ENCODE measurements at regions not wholly inside any gene's neighbourhood (a gene's known extent, or its start where the extent isn't known, plus 50 kb on each side); places are given as distances from the start of the nearest gene placed in this dataset.
A peak's percentile ranks its signal among the peaks of the same experiment; 100 is the strongest.

DNA sequence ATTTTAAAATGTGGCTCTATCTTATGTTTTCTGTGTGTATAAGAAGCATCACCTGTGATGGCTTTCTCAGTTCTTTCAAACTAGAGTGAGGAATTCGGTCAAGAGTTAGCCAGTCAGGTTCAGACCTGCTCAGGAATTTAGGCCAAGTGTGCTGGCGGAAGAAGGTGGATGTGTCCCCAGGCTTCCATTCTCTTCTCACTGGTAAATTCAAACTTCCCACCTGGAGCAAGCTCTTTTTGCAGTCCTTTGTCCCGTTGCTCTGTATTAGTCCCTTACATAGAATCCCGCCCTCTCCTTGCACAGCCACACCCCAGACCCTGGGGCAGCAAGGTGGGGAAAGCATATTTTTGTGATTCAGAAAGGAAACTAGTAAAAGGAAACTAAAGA is 124.7 kb upstream of the PWP1 start:
- TF ChIP-seq, protein P1, sequence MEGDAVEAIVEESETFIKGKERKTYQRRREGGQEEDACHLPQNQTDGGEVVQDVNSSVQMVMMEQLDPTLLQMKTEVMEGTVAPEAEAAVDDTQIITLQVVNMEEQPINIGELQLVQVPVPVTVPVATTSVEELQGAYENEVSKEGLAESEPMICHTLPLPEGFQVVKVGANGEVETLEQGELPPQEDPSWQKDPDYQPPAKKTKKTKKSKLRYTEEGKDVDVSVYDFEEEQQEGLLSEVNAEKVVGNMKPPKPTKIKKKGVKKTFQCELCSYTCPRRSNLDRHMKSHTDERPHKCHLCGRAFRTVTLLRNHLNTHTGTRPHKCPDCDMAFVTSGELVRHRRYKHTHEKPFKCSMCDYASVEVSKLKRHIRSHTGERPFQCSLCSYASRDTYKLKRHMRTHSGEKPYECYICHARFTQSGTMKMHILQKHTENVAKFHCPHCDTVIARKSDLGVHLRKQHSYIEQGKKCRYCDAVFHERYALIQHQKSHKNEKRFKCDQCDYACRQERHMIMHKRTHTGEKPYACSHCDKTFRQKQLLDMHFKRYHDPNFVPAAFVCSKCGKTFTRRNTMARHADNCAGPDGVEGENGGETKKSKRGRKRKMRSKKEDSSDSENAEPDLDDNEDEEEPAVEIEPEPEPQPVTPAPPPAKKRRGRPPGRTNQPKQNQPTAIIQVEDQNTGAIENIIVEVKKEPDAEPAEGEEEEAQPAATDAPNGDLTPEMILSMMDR (IDR thresholded peaks at IDR 0.05): no peak
- TF ChIP-seq POLR2A (IDR thresholded peaks at IDR 0.05) (no peak), POLR2AphosphoS5 (IDR thresholded peaks at IDR 0.05) (peak; percentile 41)
